GM19351 (cell line): ENCODE measurements at regions not wholly inside any gene's neighbourhood (a gene's known extent, or its start where the extent isn't known, plus 50 kb on each side); places are given as distances from the start of the nearest gene placed in this dataset.

ENCODE experiments used
- ATAC-seq: cut with Tn5 transposase; IDR thresholded peaks from one replicate; pipeline ENCODE4 v1.9.1; 2021; ENCODE audit warnings: mild to moderate bottlenecking, moderate library complexity; ENCODE audit not compliant: unreplicated experiment

DNA sequence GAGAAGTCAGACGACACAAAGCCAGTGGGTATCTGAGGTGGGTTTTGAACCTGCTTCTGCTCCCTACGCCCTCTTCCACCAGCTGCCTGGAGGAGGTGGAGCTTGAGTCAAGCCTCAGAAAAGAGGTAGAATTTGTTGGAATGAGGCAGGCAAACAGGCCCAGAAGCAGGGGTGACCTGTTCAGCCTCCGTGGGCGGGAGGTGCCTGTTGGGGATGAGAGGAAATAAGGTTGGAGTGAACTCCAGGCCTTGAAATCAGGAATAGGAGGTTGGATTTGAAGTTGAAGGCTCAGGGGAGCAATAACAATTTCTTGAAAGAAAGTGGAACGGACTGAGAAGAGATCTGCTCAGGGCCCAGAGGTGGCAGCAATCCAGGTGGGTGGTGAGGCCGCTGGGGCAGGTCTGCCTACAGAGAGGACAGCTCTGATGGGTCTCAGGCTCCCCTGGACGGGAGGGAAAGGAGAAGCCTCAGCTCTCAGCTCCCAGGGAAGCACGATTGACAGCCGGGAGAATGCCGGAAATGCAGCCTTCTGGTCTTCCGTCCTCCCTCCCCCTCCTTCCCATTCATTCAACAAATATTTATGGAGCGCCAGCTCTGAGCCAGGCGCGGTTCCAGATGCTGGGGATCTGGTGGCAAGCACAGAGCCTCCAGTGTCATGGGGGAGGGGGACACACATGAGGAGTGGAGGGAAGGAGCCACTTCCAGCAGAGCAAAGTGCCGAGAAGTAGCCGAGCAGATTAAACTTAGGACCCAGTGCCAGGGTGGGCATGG is 61.9 kb upstream of the CIBAR2 start:
- no peak for ATAC-seq

- ATAC-seq = no peak
Measured at GRCh38 chr16:85174871-85175723, 62.8 kb upstream of the CIBAR2 start.

GRCh38 chr16:85175724-85176233 is 63.5 kb upstream of the CIBAR2 start:
- ATAC-seq = no peak

DNA sequence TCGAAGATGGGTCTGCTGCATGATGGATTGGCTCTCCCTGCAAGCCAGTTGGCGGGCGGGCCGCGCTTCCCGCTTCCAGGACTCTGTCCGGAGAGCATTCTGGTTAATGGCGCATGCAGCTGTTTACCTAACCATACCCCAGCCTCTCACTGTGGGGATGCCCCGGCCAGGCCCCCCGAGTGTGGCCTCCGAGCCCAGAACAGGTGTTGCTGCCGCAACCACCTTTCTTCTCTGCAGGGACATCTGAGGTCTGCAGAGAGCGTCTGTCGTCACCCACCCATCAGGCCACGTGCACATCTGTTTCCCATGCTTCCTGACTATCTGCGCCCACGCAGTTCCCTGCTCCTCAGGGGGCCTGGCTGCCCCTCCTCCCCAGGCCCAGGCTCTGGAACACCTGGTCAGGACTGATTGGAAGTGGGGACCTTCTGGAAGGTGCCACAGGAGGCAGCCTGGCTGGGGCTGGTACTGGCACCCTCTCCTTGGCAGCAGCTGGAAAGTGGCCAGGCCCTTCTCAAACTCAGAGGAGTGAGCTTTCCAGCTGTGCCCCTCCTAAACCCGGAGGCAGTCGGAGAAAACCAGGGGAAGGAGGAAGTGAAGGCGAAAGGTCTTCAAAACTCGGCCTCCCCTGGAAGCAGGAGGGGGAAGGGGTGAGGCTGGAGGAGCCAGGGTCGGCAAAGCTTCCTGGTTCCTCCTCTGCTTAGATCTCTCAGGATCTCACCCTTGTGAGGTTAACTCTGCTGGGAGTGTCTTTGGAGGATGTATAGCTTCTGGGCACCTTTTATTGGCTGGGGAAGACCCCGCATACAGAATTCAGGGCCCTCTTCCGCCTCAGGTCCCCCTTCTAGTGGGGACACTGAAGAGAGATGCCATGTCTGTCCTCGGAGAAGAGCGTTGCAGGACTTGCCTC is 64.5 kb upstream of the CIBAR2 start:
- ATAC-seq = no peak

DNA sequence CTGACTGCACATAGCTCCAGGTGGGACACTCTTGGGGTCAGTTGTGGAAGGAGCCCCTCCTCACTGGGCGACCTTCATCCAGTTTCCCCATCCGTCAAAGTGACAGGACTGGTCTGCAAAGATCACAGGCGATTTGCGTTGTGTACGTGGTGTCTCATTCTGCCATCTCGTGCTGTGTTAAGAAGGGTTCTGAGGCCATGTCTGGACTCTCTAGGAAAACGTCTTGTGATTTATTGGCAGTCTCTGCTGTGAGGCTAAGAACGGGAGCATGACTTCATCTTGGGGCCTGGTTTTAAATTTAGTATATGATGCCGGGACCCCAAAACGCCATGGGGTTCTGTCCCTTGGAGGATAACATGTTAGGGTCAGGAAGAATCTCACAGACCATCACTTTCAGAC is 65.2 kb upstream of the CIBAR2 start:
- no peak for ATAC-seq

DNA sequence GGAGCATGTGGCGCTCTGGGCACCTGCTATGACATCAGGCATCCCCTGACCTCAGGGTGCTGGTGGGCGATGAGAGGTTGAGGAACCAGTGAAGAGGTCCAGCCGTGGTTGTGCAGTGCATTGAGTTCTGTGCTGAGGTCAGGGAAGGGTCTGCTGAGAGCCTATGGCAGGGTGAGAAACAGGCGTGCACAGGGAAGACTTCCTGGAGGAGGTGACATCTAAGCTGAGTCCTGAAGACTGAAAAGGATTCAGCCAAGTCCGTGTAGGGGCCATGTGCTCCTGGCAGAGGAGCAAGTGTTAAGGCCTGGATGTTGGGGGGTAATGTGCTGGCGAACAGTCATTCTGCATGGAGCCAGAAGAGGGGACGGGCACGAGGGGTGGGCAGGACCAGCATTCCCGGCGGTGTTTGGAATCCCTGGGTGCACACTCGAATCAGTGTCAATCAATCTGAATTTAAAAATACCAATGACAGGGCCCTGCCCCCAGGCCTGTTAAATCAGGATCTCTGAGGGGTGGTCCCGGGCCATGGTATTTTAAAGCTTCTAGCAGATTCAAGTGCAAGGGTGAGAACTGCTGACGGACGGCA is 65.8 kb upstream of the CIBAR2 start:
- no peak for ATAC-seq

- no peak for ATAC-seq
Measured at GRCh38 chr16:85178596-85178995, 66.3 kb upstream of the CIBAR2 start.

DNA sequence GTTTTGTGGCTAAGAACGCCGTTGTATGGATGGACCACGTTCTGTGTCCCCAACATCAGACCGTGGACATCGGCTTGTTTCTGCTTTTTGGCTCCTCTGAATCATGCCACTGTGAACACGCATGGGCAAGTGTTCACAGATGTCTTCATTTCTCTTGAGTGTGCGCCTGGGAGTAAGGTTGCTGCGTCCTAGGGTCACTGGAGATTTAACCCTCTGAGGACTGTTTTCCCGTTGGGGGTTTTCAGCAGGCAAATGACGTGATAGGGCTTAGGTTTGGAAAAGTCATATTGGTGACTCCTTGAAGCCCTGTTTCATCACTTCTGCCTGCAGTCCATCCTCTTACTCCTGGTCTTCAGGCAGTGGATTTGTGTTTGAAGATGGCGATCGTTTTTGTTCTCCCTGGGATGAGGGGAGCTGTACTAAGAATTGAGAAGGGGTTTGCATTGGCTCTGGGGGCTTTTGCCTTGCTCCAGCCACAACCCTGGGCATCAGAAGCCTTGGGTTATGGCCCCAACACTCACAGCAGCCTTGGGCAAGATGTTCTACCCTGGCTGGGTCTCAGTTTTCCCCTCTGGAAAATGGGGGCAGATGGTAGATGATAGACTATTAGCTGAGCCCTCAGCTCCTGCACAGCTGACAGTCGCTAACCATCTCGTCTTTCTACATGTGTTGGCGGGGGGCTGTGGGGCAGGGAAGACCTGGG is 67.2 kb upstream of the CIBAR2 start:
- no peak for ATAC-seq

DNA sequence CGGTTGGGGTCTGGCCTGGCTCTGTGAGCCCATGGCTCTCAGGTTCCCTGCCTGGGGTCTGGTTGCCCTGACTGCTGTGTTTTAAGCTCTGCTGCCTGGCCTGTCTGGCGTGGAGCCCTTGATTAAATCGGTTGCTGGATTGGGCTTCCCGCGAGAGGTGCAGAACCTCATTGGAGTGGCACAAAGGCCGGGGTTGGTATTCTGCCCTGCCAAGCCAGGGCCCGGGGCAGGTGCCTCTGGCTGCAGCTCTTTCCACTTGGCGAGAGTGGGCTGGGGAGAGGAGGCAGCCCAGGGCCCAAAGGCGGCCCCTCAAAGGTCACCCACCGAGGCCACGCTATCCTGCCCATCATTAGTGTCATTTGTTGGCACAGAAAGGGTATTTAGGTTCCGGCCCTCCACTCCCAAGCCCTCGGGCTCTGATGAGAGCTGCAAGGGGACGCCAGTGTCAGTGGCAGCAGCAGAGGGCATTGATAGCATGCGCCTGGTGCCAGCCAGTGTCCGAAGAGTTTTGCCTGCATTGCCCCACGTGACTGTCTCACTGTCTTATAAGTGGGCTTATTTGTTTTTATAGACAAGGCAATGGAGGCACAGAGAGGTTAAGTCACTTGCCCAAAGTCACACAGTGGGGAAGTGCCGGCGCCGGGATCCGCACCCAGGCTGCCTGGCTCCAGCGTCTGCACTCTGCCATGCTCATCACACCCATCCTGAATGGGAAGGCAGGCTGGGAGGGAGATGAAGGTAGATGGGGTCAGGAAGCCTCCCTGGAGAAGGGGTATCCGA is 68.0 kb upstream of the CIBAR2 start:
- no peak for ATAC-seq

DNA sequence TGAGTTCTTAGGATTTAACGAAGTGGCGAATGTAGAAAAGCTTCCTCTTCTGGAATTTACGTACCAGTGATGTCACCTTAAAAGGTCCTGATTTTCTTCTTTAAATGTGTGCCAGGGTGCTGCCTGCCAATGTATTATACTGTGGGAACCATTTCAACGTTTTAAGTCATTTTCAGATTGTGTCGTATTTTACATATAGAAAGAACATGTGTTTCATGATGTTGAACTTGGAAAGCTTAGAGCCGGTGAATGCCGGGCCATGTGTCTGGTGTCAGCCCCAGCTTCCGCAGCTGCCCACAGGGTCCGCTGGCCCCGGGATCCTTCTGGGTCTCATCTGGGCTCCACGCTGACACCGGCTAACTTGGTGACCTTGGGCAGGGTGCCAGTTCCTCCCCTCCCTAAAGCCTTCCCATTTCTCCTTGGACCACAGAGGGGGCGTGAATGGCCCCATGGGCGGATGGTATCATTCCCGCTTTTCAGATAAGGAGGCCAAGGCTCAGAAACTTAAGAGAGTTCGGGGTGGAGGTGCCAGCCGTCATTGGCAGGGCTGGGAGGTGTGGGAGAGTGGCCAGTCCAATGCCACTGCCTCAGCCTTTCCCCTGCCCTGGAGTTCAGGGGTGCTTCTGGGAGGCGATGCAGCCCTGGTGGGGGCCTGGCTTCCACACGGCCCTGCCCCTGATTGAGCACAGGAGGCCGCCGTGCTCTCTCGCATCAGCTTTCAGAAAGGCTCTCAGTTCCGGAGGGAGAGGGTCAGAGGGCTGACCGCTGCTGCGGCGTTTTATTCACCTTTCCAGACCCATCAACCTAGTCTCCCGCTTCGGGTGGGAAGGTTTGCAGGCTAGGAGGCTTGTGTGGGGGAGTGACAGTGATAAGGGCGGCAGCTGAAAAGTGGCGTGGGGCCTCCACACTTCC is 68.8 kb upstream of the CIBAR2 start:
- ATAC-seq = no peak

- no peak for ATAC-seq
Measured at GRCh38 chr16:85181739-85182129, 69.5 kb upstream of the CIBAR2 start.

DNA sequence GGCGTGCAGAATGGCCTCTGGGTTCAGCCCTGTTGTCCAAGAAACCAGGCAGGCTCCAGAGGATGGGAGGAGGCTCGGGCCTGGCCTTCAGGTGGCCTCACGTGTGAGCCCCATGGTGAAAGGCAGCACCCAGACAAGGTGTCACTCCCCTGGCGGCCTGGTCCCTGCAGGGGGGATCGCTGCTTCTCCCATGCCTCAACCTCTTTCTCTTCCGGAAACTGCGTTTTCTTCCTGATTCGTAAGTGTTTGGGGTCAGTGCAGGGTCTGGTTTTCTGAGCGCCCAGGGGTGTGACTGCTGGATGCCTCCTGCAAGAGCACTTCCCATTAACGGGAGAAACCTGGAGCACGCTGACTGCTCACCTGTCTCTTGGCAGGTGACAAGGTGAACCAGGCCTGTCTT is 70.0 kb upstream of the CIBAR2 start:
- ATAC-seq = no peak

DNA sequence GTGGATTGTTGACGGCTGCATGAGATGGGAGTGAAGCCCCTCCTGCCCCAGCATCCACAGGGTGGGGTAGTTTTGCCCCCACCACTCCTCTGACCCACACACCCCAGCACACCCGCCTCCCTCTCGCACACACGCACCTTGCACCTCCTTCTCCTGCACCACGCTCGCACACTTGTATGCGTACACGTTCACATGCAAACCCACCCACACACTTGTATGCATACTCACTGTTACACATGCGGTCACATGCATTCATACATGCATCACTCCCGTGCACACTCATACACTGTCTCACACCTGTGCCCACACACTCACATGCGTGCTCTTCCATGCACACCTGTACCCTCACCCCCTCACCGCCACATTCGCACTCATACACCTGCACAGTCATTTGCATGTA is 70.5 kb upstream of the CIBAR2 start:
- no peak for ATAC-seq

- ATAC-seq = no peak
Measured at GRCh38 chr16:85183564-85183963, 71.3 kb upstream of the CIBAR2 start.

GRCh38 chr16:85184404-85184803 is 72.1 kb upstream of the CIBAR2 start:
- no peak for ATAC-seq

DNA sequence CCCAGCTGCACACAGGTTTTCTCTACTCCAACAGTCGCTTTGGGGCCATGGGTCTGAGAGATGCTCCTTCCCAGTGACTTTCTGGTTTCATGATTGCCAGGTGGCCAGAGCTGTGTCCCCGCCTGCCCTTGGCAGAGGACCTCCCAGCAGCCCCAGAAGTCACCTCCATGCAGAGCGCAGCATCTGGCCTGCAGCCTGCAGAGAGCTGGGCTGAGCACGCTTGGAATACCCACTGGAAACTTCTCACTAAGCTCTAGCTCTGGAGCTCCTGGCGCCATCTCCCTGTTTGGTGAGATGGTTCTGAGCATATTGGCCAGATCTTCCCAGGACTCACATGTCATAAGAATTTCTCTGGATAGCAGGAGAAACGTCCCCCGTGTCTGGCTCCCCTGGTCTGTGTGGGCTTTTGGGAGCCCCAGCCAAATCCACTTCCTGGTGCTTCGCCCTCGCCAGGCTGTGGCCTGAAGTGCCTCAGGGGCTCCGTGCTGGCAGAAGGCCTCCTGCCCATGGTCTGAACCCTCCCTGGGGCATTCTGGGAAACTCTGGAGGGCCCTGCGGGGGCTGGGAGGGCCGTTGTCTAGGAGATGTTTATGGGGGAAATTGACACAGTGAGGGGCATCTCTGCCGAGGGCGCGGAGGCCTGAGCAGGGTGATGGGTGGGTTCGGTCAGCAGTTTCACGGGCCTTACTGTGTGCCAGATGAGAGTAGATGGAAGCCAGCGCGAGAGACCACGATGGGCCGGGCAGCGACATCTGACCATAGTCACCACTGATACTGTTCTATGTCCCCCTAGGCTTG is 73.2 kb upstream of the CIBAR2 start:
- ATAC-seq = no peak

DNA sequence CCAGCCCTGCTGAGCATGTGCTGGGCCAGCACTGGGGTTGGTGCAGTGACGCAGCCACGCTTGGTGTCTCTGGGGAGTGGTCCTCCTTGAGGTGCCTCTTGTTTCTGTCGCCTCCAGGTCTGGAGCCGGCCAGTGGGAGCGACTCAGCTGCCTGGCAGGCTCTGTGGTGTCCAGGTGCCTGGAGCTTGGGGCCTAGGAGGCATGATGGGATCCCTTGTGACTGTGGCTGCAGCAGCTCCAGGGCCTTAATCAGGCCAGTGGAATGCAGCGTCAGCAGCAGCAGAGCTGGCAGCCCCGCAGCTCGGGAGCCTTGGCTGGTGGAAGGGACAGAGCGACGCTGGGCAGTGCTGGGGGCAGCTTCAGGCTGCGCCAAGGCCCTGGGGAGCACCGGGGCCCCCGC is 74.7 kb upstream of the CIBAR2 start:
- ATAC-seq = no peak
